ENCODE measurements at regions not wholly inside any gene's neighbourhood (a gene's known extent, or its start where the extent isn't known, plus 50 kb on each side); places are given as distances from the start of the nearest gene placed in this dataset.

- TF ChIP-seq POLR2AphosphoS5 (IDR thresholded peaks at IDR 0.05; ENCODE audit: low read depth) (no peak), REST (IDR thresholded peaks at IDR 0.05; ENCODE audit: insufficient replicate concordance, low read depth) (no peak), CTCF (IDR thresholded peaks at IDR 0.05; ENCODE audit: insufficient read depth, low read length) (no peak), SPI1 (IDR thresholded peaks at IDR 0.05; ENCODE audit: borderline replicate concordance, low read depth) (no peak), GABPA (IDR thresholded peaks at IDR 0.05; ENCODE audit: low read depth) (no peak)
- H3K4me3 ChIP-seq (replicated peaks; ENCODE audit: insufficient read depth, low read length), result no peak overlapping the region
- no peak for DNase-seq (ENCODE audit: low read depth in 1 of 2, low spot score in 1 of 2)
Measured at GRCh38 chr16:64586781-64587180, 535.1 kb downstream of the CDH11 start.

GRCh38 chr16:64585367-64585766 is 536.5 kb downstream of the CDH11 start:
- no peaks in the 10 kb centered on the region for H3K27me3 ChIP-seq (ENCODE audit: insufficient read depth, poor library complexity, severe bottlenecking)
- TF ChIP-seq POLR2AphosphoS5 (IDR thresholded peaks at IDR 0.05; ENCODE audit: low read depth) (no peak), SPI1 (IDR thresholded peaks at IDR 0.05; ENCODE audit: borderline replicate concordance, low read depth) (no peak), GABPA (IDR thresholded peaks at IDR 0.05; ENCODE audit: low read depth) (no peak), CTCF (IDR thresholded peaks at IDR 0.05; ENCODE audit: insufficient read depth, low read length) (no peak), REST (IDR thresholded peaks at IDR 0.05; ENCODE audit: insufficient replicate concordance, low read depth) (no peak)
- no peak overlapping the region for H3K4me3 ChIP-seq (replicated peaks; ENCODE audit: insufficient read depth, low read length)
- DNase-seq (ENCODE audit: low read depth in 1 of 2, low spot score in 1 of 2), result no peak
- H3K27ac ChIP-seq (replicated peaks), result no peak overlapping the region

More at GRCh38 chr16:64586781-64587180, 535.1 kb downstream of the CDH11 start:
- no peaks in the 10 kb centered on the region for H3K27me3 ChIP-seq (ENCODE audit: insufficient read depth, poor library complexity, severe bottlenecking)
- H3K27ac ChIP-seq (replicated peaks), result no peak overlapping the region

- Histone ChIP-seq H3K27ac (replicated peaks) (no peak overlapping the region), H3K27me3 (ENCODE audit: insufficient read depth, poor library complexity, severe bottlenecking) (no peaks in the 10 kb centered on the region), H3K4me3 (replicated peaks; ENCODE audit: insufficient read depth, low read length) (no peak overlapping the region)
- TF ChIP-seq REST (IDR thresholded peaks at IDR 0.05; ENCODE audit: insufficient replicate concordance, low read depth), result no peak
- TF ChIP-seq SPI1 (IDR thresholded peaks at IDR 0.05; ENCODE audit: borderline replicate concordance, low read depth), result no peak
- no peak for TF ChIP-seq GABPA (IDR thresholded peaks at IDR 0.05; ENCODE audit: low read depth)
- TF ChIP-seq CTCF (IDR thresholded peaks at IDR 0.05; ENCODE audit: insufficient read depth, low read length), result no peak
- no peak for TF ChIP-seq POLR2AphosphoS5 (IDR thresholded peaks at IDR 0.05; ENCODE audit: low read depth)
- DNase-seq (ENCODE audit: low read depth in 1 of 2, low spot score in 1 of 2), result no peak
Measured at GRCh38 chr16:64580558-64580957, 541.3 kb downstream of the CDH11 start.

Data from HL-60 (cell line).